ENCODE measurements at regions not wholly inside any gene's neighbourhood (a gene's known extent, or its start where the extent isn't known, plus 50 kb on each side); places are given as distances from the start of the nearest gene placed in this dataset.

DNA sequence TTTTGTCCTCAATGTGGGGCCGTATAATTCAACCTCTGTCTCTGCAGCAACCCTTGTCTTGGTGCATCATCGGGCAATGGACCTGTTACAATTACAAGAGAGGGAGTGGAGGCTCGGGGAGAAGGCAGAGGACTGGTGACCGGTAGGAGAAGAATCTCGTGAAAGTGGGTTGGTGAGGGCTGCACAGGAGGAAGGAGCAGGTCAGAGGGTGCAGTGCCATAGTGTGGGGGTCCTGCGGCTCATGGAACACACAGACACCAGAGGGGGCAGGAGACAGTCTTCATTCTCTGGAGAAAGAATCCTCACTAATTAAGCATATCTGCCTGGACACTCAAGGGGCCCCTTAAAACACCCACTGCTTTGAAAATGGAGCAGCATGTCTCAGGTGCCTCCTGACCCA lies 174.7 kb upstream of the B3GAT1 start:
- no peaks in the 10 kb centered on the region for H3K9me3 ChIP-seq
- intact Hi-C loops (cut with DNase I) = no loop called here
- no peak overlapping the region for H3K4me3 ChIP-seq
- no peak for TF ChIP-seq POLR2A (IDR thresholded peaks at IDR 0.05)
- no peak for TF ChIP-seq POLR2AphosphoS5 (IDR thresholded peaks at IDR 0.05)
- TF ChIP-seq, protein P1, sequence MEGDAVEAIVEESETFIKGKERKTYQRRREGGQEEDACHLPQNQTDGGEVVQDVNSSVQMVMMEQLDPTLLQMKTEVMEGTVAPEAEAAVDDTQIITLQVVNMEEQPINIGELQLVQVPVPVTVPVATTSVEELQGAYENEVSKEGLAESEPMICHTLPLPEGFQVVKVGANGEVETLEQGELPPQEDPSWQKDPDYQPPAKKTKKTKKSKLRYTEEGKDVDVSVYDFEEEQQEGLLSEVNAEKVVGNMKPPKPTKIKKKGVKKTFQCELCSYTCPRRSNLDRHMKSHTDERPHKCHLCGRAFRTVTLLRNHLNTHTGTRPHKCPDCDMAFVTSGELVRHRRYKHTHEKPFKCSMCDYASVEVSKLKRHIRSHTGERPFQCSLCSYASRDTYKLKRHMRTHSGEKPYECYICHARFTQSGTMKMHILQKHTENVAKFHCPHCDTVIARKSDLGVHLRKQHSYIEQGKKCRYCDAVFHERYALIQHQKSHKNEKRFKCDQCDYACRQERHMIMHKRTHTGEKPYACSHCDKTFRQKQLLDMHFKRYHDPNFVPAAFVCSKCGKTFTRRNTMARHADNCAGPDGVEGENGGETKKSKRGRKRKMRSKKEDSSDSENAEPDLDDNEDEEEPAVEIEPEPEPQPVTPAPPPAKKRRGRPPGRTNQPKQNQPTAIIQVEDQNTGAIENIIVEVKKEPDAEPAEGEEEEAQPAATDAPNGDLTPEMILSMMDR (IDR thresholded peaks at IDR 0.05) = no peak
- H3K36me3 ChIP-seq = no peaks in the 10 kb centered on the region
- no peaks in the 10 kb centered on the region for H3K4me1 ChIP-seq (replicated peaks)
- no peak for DNase-seq (ENCODE audit: low spot score)
- 84% methylated on average over 6 of the region's 6 CpGs for WGBS
- H3K27ac ChIP-seq = no peak overlapping the region
- no peaks in the 10 kb centered on the region for H3K27me3 ChIP-seq (replicated peaks; ENCODE audit: insufficient read depth)

DNA sequence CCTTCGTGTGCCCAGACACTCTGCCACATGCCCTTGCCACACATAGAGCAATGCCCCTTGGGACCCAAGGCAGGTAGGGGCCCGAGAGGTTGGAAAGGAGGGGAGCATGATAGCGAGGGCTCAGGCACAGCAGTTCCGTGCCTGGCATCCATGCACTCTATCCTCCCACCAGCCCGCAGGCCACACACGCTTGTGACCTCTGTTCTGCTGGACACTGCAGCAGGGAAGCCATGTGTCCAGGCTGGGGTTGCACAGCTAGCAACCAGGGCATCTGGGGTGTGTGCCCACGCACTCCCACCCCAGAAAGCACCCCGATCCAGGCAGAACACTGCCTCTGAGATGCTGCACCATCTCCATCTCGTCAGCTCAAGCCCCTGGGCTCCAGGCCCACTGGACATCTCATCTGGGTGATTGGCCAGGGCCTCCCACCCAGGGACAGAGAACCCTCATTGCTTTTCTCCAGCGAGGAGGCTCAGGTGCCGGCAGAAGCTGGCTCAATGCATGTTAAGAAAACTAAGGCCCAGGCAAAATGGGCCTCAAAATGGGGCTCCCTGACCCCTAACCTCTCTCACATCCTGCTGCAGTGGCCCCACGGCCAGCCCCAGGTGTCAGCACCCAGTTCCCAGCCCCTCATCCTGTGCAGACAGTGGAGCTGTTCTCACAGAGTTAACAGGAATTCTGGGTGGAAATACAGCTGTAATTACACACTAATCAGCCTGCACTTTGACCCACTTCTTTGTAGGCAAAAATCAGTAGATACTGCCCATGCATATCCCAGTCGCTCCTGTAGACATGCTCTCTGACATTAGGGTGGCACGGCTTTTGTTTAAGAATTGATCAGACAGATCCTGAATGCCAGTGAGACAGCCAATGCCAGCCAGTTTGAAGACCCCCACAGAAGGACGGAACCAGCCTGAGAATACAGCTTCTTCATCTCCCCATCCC lies 173.9 kb upstream of the B3GAT1 start:
- no peaks in the 10 kb centered on the region for H3K27me3 ChIP-seq (replicated peaks; ENCODE audit: insufficient read depth)
- no peaks in the 10 kb centered on the region for H3K4me1 ChIP-seq (replicated peaks)
- intact Hi-C loops (cut with DNase I) = no loop called here
- H3K36me3 ChIP-seq = no peaks in the 10 kb centered on the region
- DNase-seq (ENCODE audit: low spot score) = no peak
- H3K4me3 ChIP-seq = no peak overlapping the region
- no peak for TF ChIP-seq POLR2A (IDR thresholded peaks at IDR 0.05)
- no peak for TF ChIP-seq POLR2AphosphoS5 (IDR thresholded peaks at IDR 0.05)
- TF ChIP-seq, protein P1 (IDR thresholded peaks at IDR 0.05) = no peak
- H3K9me3 ChIP-seq = no peaks in the 10 kb centered on the region
- no peak overlapping the region for H3K27ac ChIP-seq
- WGBS = 86% methylated on average over 15 of the region's 15 CpGs

DNA sequence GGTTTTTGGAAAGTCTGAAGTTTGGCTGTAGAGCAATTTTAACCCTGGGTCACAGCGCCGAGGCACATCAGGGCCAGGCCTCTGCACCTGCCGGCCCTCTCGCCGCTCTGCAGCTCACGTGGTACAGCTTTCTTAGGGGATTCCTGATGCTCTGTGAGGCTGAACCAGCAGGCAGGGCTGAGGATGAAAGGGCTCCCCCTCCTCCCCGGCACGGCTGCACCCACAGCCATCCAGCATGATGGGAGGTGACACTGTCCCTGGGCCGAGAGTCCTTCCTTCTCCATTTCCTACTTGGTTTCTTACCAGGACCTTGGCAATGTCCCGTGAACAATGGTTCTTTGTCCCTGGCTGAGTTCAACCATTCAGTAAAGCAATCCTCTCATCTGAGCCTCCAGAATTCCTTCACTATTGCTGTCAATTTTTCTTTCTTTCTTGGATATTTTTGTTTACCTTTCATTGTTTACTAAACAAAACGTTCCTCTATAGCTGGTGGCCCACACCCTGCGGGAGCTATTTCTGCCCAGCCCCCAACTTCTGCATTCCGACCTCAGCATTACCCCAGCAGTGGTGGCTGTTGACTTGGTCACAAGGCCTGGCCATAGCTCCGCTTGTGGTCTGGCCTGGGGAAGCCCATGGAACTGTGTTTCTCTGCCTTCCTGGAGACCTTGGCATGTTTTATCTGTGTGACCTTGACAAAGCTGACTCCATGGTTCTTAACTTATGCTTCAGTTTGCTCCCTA lies 172.8 kb upstream of the B3GAT1 start:
- WGBS = 51% methylated on average over 14 of the region's 14 CpGs
- intact Hi-C loops (cut with DNase I) = no loop called here

DNA sequence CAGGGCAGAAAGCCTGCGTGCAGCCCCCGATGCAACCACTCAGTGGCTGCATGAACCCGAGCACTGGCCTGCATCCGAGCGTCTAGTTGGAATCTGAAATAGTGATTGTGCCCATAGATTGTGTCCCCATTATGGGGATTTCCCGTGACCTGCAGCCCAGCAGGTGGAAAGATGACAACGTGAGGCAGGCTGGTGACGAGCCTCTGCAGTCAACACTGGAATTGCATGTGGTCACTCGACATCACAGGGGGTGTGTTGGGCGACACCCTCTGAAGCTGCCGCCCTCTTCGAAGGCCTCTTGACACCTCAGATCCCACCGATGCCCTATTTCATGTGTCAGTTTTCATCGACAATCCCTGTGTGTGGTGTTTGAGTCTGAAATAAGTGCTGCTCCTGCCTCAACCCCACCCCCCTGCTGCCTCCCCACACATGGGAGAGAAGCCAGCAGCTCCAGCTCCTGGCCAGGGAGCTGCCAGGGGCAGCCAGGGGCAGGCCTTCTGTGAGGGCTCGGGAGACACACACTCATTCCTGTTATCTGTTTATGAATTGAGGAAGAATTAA lies 172.0 kb upstream of the B3GAT1 start:
- WGBS = 72% methylated on average over 15 of the region's 15 CpGs
- Histone ChIP-seq H3K27me3 (replicated peaks; ENCODE audit: insufficient read depth) (no peaks in the 10 kb centered on the region), H3K4me3 (no peak overlapping the region), H3K36me3 (no peaks in the 10 kb centered on the region), H3K27ac (no peak overlapping the region), H3K9me3 (no peaks in the 10 kb centered on the region), H3K4me1 (replicated peaks) (no peaks in the 10 kb centered on the region)
- DNase-seq (ENCODE audit: low spot score) = no peak
- intact Hi-C loops (cut with DNase I) = no loop called here
- TF ChIP-seq POLR2A (IDR thresholded peaks at IDR 0.05) (no peak), POLR2AphosphoS5 (IDR thresholded peaks at IDR 0.05) (no peak)
- TF ChIP-seq, protein P1 (IDR thresholded peaks at IDR 0.05) = no peak

More for the DNA sequence above, 172.8 kb upstream of the B3GAT1 start:
- H3K4me3 ChIP-seq = no peak overlapping the region
- H3K36me3 ChIP-seq = no peaks in the 10 kb centered on the region
- H3K27me3 ChIP-seq (replicated peaks; ENCODE audit: insufficient read depth) = no peaks in the 10 kb centered on the region
- no peaks in the 10 kb centered on the region for H3K9me3 ChIP-seq
- no peak overlapping the region for H3K27ac ChIP-seq
- no peak for TF ChIP-seq POLR2AphosphoS5 (IDR thresholded peaks at IDR 0.05)
- TF ChIP-seq, protein P1 (IDR thresholded peaks at IDR 0.05) = no peak
- TF ChIP-seq POLR2A (IDR thresholded peaks at IDR 0.05) = no peak
- no peak for DNase-seq (ENCODE audit: low spot score)
- H3K4me1 ChIP-seq (replicated peaks) = no peaks in the 10 kb centered on the region

Measured in prostate gland (tissue), 2 donors.